NCI-H526 treated with DMSO at 0.1 percent for 48 hours (cell line): ENCODE measurements at regions not wholly inside any gene's neighbourhood (a gene's known extent, or its start where the extent isn't known, plus 50 kb on each side); places are given as distances from the start of the nearest gene placed in this dataset.

Experiments used
- DNase-seq: peaks from one replicate; lab custom pipeline; 2025; lab: John Stamatoyannopoulos, UW

DNA sequence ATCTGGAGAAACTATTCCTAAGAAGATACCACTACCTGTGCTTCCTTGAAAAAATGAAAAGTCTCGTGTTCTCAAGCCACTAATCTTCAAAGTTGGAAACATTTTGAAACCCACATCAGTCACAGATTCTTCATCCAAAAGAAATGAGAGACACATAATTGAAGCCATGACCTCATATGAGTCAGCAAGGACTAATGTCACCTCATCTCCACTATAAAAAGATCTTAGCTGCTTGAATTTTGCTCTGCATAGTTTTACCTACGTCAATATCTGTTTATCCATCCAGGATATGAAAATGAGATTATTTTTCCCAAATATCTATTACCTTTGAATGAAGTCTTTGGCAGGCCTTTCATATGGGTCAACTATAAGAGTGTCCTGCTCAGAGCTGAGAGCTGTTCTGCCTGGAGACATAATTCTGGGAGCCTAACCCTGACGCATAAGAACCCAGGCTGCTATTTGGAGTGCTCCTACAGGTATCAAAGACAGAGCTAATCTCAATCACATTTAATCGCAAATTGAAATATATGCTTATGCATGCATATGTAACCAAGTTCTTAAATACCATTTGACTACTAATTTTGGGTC lies 312.5 kb upstream of the PKN2 start:
- DNase-seq = no peak

DNA sequence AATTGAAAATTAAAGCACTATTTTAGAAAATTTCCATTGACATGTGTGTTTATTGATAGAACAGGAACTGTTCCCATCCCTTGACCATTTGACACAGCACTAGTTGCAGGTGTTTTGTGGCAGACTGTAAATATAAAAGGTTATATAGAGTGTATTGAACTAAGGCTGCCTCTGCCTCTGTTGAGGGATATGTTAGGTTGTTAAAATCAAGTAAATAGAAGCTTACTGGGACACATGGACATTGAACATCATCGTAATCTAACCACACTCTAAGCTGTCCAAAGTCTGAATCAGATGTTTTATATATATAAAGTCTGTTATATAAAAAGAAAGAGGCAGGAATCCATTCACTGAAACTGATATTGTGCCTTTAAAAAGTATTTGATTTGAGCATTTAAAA lies 308.1 kb upstream of the PKN2 start:
- DNase-seq = no peak

DNA sequence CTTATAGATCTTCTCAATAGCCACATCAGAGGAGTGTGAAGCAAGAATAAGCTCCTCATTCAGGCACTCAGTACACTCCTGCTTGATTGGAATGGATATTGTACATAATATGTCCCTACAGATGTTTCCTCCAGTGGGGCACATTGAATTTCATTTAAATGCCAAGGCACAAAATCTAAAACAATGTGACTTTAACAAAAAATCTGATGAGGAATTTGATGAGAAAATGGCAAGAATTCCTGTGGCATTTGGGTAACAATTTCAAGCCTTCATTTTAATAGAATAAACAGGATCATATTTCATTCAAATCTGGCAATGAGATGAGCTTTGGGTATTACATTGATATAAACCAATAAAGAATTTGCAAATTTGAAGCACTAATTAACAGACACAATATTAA lies 307.7 kb upstream of the PKN2 start:
- DNase-seq = no peak

DNA sequence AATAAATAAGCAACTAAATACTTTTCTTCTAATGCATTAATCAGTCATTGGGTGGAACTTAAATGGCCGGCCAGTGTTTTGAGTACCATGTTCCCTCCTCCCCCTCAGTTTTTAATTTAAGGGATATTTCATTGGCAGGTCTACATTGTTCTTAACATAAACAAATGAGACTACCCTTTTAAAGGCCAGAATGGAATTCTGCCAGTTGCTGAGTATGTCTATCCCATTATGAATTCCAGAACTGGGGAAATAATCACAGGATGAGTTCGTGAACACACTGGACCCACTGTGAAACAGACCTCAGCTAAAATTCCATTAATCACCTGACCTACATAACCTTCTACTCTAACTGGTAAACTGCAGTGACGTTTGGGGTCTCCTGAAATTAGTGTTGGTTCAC lies 305.5 kb upstream of the PKN2 start:
- DNase-seq = no peak

DNA sequence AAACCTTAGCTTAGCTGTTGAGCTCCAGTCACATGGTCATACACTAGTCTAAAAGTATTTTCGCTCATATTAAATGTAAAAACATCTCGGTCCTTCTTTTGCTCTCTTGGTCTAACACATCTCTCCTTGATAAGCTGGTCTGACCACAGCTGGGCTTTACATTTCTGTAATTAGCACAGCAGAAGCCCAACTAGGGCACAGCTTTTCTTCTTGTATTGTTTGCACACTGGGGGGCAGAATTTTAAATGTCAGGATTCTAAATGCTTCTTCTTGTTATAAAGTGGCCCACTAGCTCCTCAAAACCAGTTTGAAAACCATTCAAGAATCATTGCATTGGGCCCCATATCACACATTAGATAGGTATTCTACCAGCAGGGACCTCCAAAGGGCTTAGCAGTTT lies 289.1 kb upstream of the PKN2 start:
- DNase-seq = no peak

DNA sequence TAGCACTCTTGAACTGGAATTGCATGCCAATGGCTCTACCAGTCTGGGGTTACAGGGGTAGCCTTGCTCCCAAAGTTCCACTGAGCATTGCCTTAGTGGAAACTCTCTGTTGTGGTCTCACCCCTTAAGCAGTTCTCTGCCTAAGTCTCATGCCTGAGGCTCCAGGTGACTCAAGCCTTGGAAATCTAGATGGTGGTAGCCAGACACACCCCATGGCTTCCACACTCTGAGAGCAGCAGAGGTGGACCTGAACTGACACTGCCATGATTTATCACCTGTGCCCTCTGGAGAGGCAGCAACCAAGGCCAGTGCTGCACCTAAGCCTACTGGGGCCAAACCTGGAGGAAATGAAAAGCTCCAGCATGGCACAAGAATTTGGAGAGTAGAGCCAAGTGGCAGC lies 285.7 kb upstream of the PKN2 start:
- no peak for DNase-seq

DNA sequence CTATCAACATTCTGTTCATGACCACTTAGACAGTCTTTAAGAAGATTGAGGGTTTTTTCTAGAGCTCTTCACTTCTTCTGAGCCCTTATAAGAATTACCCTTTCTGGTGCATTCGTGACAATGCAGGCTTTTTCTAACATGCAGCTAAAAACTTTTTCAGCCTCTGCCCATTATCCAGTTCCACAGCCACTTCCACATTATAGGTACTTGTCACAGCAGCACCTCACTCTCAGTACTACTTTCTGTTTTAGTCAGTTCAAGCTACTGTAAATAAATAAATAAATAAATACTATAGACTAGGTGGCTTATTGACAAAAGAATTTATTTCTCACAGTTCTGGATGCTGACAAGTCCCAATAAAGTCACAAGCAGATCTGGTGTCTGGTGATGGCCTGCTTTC lies 284.4 kb upstream of the PKN2 start:
- no peak for DNase-seq

DNA sequence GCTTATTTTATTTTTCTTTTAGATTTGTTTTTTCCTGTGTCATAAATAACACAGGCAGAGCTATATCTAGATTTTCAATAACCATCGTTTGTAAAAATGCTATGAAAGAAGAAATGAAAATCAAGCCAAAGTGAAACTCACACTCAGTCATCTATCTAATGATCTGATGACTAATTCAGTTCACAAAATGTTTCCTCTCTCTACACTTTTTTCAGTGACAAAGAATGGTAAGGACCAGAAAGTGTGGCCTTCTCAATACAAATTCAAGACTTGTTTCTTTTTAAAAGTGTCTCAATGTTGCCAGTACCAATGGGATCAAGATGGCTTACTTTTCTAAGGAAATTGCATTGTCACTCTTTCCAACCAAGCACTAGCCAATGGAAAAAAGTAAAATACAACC lies 282.8 kb upstream of the PKN2 start:
- DNase-seq = no peak

DNA sequence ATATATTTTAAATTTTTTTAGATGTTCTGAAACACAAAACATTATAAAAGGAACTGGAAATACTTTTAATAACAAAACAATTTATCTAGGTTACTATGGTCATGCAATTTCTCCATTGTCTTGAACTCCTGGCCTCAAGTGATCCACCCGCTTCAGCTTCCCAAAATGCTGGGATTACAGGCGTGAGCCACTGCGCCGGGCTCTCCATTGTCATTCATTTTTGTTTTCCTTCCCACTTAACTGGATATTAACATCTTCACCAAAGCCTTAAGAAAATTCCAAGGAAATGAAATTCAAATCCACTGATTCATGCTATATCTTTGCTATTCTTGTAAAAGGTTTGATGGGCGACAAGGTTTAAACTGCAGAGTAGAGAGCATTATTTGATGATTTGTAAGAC lies 279.5 kb upstream of the PKN2 start:
- no peak for DNase-seq

DNA sequence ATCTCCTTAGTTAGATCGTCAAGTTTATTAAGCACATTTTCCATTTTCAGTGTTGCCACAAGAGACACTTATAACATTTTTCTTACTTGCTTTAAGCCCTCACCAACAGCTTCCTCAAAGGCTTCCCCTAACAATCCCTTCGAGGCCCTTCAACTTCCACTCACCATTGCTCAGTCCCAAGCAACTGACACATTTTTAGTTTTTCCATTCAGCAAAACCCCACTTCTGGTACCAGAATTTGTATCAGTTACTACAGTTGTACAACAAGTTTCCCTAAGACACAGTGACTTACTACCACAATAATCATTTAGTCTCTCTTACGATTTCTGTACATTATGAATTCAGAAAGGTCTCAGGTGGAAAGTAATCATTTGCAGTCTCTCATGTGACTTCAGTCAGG lies 276.8 kb upstream of the PKN2 start:
- no peak for DNase-seq

DNA sequence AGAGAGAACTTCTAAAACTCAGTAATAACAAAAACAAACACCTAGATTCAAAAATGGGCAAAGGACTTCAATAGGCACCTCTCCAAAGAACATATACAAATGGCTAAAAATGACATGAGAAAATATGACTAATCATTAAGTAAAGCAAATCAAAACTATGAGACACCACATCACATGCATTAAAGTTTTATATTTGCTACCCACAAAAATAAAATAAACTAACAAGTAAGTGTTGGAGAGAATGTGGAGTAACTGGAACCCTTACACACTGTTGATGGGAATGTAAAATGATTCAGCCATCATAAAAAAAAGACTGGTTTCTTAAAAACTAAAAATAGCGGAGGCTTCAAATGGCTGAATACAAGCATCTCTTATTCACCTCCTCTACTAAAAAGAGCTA lies 262.1 kb upstream of the PKN2 start:
- DNase-seq = no peak

DNA sequence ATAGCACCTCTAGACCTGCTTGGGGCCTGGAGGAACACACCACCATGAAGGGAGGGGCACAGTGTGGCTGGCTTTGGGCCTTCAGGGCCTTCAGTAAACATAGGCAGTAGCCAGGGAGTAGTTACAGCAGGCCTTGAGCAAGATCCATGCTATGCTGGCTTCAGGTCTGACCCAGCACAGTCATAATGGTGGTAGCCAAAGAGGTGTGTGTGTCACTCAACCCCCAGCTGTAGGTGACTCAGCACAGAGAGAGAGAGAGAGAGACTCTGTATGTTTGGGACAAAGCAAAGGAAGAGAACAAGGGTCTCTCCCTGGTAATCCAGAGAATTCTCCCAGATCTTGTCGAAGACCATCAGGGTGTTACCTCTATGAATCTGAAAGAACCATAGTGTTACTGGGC lies 250.5 kb upstream of the PKN2 start:
- no peak for DNase-seq

DNA sequence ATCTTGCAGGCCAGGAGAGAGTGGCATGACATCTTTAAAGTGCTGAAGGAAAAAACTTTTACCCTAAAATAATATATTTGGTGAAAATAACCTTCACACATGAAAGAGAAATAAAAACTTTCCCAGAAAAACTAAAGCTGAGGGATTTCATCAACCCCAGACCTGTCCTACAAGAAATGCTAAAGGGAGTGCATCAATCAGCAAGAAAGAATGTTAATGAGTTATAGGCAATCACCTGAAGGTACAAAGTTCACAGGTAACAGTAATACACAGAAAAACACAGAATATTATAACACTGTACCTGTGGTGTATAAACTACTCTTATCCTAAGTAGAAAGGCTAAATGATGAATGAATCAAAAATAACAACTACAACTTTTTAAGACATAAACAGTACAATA lies 249.2 kb upstream of the PKN2 start:
- DNase-seq = no peak

DNA sequence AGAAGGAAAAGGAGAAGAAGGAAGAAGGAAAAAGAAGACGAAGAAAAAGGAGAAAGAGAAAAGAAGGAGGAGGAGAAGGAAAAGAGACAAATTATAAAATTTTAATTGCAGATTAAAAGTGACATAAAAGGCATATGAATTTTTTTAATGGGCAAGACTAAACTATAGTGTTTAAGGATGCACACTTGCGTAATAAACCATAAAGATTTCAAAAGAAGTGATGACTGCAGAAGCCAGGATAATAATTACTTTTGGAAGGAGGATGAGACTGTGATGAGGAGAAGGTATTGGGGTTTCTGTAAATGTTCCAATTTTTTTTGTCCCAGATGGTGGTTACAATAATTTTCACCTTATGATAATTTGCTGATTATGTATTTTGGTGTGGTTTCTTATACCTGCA lies 243.1 kb upstream of the PKN2 start:
- DNase-seq = no peak

DNA sequence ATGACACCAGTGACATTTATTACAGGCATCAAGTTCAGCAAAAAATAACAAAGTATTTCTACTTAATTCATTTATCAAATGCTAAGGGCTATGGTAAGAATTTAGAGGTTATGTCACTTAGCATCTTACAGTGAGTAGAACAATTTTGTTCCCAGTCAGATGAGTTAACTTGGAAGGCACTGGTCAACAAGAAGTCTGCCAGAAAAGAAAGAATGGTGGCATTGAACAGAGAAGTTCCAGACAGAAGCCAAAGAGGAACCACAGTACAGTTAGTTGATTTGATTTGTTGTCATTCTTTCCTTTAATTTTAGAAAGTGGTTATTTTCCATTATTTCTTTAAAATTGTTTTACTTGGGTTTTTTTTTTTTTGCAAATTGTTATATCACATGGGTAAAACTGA lies 232.2 kb upstream of the PKN2 start:
- DNase-seq = no peak

DNA sequence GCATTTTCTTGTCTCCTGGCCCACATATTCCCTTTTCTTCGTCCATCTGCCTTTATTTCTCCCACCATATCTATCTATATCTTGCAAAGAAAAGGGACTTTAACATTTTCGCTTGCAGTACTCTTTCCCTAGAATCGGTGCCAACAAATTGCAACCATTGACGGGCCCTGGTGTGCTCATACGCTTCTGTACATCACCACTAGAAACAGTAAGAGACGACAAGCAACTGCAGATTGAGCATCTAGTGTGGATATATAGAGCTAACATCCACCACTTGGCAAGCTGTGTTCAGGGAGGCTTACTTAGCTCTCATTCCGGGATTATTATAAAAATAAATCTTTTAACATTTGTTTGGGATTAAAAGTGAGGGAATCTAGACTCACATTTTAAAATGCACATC lies 230.8 kb upstream of the PKN2 start:
- DNase-seq = no peak

DNA sequence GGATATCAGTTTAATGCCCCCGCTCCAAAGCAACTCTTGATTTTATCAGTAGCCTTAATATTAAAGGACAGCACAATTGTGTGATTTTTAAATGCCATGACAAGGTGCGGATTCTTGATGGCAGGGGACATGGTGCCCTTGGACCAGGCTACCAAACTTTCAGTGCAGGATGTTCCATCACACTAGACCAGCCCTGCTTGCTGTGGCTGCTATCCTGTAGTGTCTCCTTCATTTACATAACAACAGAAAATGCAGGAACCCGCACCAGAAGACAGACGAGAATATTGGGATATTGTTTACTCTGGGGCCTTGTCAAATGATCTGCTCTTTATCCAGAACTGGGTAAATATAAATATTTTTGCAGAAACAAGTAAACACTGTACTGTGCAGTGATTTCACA lies 229.3 kb upstream of the PKN2 start:
- no peak for DNase-seq

DNA sequence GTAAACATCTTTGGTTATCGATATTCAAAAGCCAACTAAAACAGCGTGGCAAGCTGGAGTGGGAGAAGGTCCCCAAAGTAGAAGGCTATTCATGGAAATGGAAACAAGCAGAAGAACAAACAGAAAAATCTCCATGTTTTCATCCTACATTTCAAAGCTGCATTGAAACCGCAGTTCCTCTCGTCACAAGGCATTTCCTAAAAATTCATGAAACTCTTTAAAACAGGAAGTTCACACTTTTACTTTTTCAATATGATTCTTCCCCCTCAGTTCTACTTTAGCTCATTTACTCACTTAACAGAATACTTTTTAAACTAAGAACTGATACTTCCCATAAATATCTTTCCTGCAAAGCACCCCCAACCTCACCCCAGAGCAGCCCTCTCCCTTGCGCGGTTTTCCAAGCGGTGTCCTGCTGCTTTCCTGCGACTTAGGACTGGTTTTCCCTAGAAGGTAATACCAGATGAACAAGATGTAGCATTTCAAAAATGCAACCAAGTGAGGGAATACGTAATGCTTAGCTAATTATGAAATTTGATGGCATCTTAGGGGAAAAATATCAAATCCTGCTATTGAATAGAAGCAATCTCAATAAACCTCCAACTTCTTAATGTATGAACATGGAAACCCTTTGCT lies 228.3 kb upstream of the PKN2 start:
- no peak for DNase-seq

DNA sequence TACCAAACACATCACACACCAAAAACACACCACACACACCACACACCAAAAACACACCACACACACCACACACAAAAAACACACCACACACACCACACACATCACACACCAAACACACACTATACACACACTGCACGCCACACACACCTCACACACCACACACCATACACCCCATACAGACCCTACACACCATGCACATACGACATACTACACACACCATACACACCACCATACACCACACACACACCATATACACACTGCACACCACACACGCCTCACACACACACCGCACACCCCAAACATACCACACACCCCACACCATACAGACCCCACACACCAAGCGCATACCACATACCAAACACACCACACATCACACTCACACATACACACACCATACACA lies 226.9 kb upstream of the PKN2 start:
- DNase-seq = no peak

DNA sequence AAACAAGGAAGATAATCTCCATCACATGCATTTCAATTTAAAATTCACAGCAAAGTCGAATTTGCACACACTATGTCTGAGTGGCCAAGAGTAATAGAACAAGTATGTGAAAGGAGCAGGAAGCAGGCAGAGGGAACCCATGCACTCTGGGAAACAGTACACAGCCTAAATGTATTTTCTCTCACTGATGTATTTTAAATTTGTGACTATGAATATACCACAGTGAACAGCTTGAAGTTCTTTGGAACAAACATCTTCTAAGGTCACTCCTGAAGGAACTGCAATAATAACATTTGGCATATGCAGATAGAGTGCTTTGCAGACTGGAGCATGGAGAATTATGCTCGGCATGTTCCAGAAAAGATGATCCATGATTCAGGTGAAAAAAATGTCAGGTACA lies 223.1 kb upstream of the PKN2 start:
- no peak for DNase-seq

DNA sequence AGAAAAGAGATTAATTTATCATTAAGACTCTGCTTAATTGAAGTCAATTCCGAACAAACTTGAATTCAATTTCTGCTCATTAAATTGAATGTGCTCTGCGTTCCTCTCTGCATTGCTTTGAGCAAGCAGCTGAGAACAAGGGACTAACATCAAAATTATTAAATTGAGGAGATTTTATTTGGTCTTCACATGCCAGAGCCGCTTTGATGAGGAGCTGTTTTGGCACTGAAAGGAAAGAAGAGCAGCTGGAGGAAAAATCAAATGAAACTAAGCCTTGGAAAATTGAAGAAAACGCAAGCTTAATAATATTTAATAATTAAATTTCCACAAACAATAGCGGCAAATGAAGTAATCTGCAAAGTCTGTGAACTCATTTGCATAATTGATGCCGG lies 222.0 kb upstream of the PKN2 start:
- no peak for DNase-seq

DNA sequence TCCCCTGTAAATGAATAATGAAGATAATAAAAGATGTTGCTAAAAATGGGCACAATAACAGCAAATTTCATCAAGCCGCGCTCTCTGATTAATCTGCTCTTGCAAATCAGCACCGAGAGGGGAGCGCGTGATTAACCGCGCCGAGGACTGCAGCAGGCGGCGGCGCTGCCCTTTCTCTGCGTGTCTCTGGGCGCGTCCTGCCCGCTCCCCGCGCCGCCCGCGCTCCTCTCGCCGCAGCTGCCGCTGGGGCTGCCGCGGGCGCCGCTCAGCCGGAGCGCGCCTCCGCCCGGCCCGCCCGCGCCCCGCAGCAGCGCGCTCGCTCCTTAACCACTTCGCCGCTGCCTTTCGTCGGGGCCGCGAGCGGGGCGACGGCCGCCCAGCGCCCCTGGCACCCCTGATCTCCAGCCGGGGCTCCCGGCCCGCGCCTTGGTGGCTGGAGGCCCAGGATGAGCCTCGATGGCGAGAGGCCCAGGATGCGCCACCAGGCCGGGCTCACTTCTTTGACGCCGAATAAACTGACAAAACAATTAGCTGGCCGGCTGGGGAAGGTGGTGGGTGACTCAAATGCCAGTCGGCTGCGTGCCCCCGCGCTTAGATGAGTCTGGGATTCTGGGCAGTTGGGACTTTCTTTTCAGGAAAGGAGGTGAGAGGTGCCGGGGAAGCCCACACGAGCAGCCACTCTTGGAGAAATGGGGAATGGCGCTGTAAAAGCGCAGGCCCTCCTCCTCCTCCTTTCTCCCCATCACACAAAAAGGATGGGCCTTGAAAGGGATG lies 221.4 kb upstream of the PKN2 start:
- DNase-seq = peak; percentile 36

DNA sequence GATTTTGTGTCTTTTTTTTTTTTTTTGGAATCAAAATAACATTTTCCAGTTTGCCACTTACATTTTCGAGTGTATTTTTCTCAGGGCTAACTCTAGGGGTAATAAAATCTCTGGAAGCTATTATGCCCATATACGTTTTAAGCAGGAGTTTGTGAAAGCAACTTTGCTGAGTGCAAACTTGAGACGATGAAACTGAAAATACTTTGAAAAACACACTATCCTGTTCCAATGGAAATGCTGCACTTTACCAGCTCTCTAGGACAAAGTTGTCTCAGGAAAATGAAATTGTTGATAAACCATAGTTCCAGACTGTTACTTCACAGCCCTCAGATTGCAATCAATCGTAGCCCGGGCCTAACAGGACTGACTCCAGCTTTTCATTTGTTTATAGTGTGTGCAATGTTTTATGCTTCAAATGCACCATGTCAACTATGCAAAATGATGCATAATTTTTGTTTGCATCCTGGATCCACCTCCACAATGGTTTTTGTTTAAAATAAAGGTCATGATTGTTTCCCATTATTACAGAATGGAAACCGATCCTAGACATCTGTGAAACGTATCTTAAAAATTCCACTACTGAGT lies 220.6 kb upstream of the PKN2 start:
- peak; percentile 87 for DNase-seq
